NCI-H82 (cell line): ENCODE measurements at regions not wholly inside any gene's neighbourhood (a gene's known extent, or its start where the extent isn't known, plus 50 kb on each side); places are given as distances from the start of the nearest gene placed in this dataset.

Source experiments
- DNase-seq: peaks from one replicate; lab custom pipeline; 2025; lab: John Stamatoyannopoulos, UW

- no peak for DNase-seq
Observed at GRCh38 chr7:131898418-131898817, 342.0 kb upstream of the PODXL start.

GRCh38 chr7:131897790-131898165, 341.4 kb upstream of the PODXL start:
- DNase-seq: peak; percentile 28

GRCh38 chr7:131897016-131897789, 340.8 kb upstream of the PODXL start:
- DNase-seq: peak; percentile 85

GRCh38 chr7:131896165-131896863, 339.9 kb upstream of the PODXL start:
- DNase-seq: no peak

- no peak for DNase-seq
Observed at GRCh38 chr7:131895541-131896164, 339.2 kb upstream of the PODXL start.

GRCh38 chr7:131893631-131894340, 337.4 kb upstream of the PODXL start:
- no peak for DNase-seq

- DNase-seq: no peak
Observed at GRCh38 chr7:131890176-131890575, 333.7 kb upstream of the PODXL start.

- DNase-seq: no peak
Observed at GRCh38 chr7:131889572-131890150, 333.2 kb upstream of the PODXL start.

- no peak for DNase-seq
Observed at GRCh38 chr7:131883769-131884168, 327.3 kb upstream of the PODXL start.

GRCh38 chr7:131883196-131883595, 326.8 kb upstream of the PODXL start:
- no peak for DNase-seq

- no peak for DNase-seq
Observed at GRCh38 chr7:131882321-131882720, 325.9 kb upstream of the PODXL start.

- no peak for DNase-seq
Observed at GRCh38 chr7:131880078-131880477, 323.6 kb upstream of the PODXL start.

- peak; percentile 8 for DNase-seq
Observed at GRCh38 chr7:131879424-131879823, 323.0 kb upstream of the PODXL start.

- no peak for DNase-seq
Observed at GRCh38 chr7:131878777-131879176, 322.3 kb upstream of the PODXL start.

- no peak for DNase-seq
Observed at GRCh38 chr7:131873581-131873980, 317.2 kb upstream of the PODXL start.

GRCh38 chr7:131869986-131870385, 313.6 kb upstream of the PODXL start:
- DNase-seq: no peak

GRCh38 chr7:131869169-131869844, 312.9 kb upstream of the PODXL start:
- DNase-seq: no peak

GRCh38 chr7:131867461-131867860, 311.0 kb upstream of the PODXL start:
- DNase-seq: no peak

GRCh38 chr7:131865911-131866310, 309.5 kb upstream of the PODXL start:
- DNase-seq: no peak

- no peak for DNase-seq
Observed at GRCh38 chr7:131861620-131862346, 305.4 kb upstream of the PODXL start.
